ENCODE measurements at regions not wholly inside any gene's neighbourhood (a gene's known extent, or its start where the extent isn't known, plus 50 kb on each side); places are given as distances from the start of the nearest gene placed in this dataset.

- Histone ChIP-seq H3K9ac (replicated peaks; ENCODE audit: extremely low read depth, insufficient read depth, low read length) (no peak overlapping the region), H2AFZ (ENCODE audit: low read depth, low read length) (no peak overlapping the region), H3K9me1 (replicated peaks; ENCODE audit: control insufficient read depth, extremely low read depth, insufficient read depth, low read length) (no peaks in the 10 kb centered on the region), H3K27me3 (ENCODE audit: control insufficient read depth in 2 of 2, insufficient read depth in 2 of 2, low read length in 2 of 2) (no peaks in the 10 kb centered on the region), H3K4me2 (ENCODE audit: insufficient read depth, low read length) (no peak overlapping the region), H3K4me1 (ENCODE audit: control insufficient read depth, extremely low read depth, insufficient read depth, low read length) (peaks cover 1% of the 10 kb centered on the region), H4K20me1 (replicated peaks; ENCODE audit: control insufficient read depth, extremely low read depth, insufficient read depth, low read length) (no peaks in the 10 kb centered on the region), H3K79me2 (ENCODE audit: control insufficient read depth, insufficient read depth, low read length) (no peaks in the 10 kb centered on the region), H3K9me3 (replicated peaks; ENCODE audit: control insufficient read depth, insufficient read depth, low read length) (no peaks in the 10 kb centered on the region), H3K36me3 (ENCODE audit: control insufficient read depth in 2 of 2, extremely low read depth in 1 of 2, insufficient read depth in 2 of 2, low read length in 2 of 2) (no peaks in the 10 kb centered on the region), H3K27ac (ENCODE audit: insufficient read depth, low read depth, low read length) (no peak overlapping the region), H3K4me3 (replicated peaks in 1 of 3; ENCODE audit: insufficient read depth in 1 of 3, low read depth in 1 of 3, low read length in 3 of 3) (no peak overlapping the region)
- intact Hi-C loops (cut with micrococcal nuclease): no loop called here
- no TSS peak for BruUV-seq (replicated peaks)
- TF ChIP-seq FOS (IDR thresholded peaks at IDR 0.05; ENCODE audit: borderline replicate concordance, insufficient read depth, low read length) (no peak), JUN (IDR thresholded peaks at IDR 0.05; ENCODE audit: borderline replicate concordance, insufficient read depth, insufficient read length, low read depth) (no peak), MYC (IDR thresholded peaks at IDR 0.05; ENCODE audit: low read depth, low read length) (no peak), CTCF (IDR thresholded peaks at IDR 0.05; ENCODE audit: extremely low read depth in 1 of 2, insufficient read depth in 1 of 2, low read depth in 1 of 2, low read length in 2 of 2) (no peak), POLR2A (IDR thresholded peaks at IDR 0.05; ENCODE audit: low read depth, low read length) (no peak), POLR2AphosphoS5 (IDR thresholded peaks at IDR 0.05; ENCODE audit: insufficient read depth, low read depth, low read length) (no peak), EZH2 (IDR thresholded peaks at IDR 0.05; ENCODE audit: borderline replicate concordance, low read depth, low read length, severe bottlenecking) (no peak), MAX (IDR thresholded peaks at IDR 0.05; ENCODE audit: insufficient read depth, insufficient read length) (no peak), GATA2 (IDR thresholded peaks at IDR 0.05; ENCODE audit: insufficient read depth, insufficient read length, low read depth, low read length) (no peak)
- POLR2A ChIA-PET: no interaction called here
- DNase-seq (ENCODE audit: low read depth, low spot score): no peak
- CTCF ChIA-PET: interaction anchor here (1.0 kb wide), 1 partner anchor 188 kb away, joined by 3 read pairs; no protein-coding TSS in a partner anchor
- dilution Hi-C loops (cut with MboI; ENCODE audit: extremely low pct_ligation_motif_present, low sequenced_read_pairs): no loop called here
- FAIRE-seq: no peak
Measured at GRCh38 chr3:24845524-24846155, 351.0 kb upstream of the THRB start.

All from endothelial cell of umbilical vein (primary cell).